ENCODE measurements at regions not wholly inside any gene's neighbourhood (a gene's known extent, or its start where the extent isn't known, plus 50 kb on each side); places are given as distances from the start of the nearest gene placed in this dataset.

DNA sequence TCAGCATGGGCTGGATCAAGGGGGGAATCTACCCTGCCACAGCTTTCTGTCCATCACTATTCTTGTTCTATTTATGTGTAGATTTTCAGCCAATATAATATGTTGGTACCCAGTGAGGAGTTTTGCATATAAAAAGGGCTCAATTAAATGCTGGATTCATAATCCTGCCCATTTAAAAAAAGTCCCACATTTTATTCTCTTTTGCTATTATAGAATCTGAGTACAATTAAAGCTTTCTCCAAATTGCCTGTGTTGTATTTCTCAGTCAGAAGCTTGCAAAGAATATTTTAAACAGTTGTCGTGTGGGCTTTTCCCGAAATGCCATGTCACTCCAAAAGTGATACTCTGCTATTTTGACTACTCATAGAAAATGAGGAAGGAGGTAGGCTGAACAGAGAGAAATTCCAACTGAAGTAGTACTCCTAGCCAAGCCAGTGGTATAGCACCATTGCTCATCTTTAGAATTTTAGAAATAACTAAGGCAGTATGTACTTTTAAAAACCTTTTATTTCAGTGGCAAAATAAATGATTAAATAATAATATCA lies 108.3 kb upstream of the HDAC9 start:
- TF ChIP-seq, protein P1, sequence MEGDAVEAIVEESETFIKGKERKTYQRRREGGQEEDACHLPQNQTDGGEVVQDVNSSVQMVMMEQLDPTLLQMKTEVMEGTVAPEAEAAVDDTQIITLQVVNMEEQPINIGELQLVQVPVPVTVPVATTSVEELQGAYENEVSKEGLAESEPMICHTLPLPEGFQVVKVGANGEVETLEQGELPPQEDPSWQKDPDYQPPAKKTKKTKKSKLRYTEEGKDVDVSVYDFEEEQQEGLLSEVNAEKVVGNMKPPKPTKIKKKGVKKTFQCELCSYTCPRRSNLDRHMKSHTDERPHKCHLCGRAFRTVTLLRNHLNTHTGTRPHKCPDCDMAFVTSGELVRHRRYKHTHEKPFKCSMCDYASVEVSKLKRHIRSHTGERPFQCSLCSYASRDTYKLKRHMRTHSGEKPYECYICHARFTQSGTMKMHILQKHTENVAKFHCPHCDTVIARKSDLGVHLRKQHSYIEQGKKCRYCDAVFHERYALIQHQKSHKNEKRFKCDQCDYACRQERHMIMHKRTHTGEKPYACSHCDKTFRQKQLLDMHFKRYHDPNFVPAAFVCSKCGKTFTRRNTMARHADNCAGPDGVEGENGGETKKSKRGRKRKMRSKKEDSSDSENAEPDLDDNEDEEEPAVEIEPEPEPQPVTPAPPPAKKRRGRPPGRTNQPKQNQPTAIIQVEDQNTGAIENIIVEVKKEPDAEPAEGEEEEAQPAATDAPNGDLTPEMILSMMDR (IDR thresholded peaks at IDR 0.05), result no peak
- TF ChIP-seq, protein P2, sequence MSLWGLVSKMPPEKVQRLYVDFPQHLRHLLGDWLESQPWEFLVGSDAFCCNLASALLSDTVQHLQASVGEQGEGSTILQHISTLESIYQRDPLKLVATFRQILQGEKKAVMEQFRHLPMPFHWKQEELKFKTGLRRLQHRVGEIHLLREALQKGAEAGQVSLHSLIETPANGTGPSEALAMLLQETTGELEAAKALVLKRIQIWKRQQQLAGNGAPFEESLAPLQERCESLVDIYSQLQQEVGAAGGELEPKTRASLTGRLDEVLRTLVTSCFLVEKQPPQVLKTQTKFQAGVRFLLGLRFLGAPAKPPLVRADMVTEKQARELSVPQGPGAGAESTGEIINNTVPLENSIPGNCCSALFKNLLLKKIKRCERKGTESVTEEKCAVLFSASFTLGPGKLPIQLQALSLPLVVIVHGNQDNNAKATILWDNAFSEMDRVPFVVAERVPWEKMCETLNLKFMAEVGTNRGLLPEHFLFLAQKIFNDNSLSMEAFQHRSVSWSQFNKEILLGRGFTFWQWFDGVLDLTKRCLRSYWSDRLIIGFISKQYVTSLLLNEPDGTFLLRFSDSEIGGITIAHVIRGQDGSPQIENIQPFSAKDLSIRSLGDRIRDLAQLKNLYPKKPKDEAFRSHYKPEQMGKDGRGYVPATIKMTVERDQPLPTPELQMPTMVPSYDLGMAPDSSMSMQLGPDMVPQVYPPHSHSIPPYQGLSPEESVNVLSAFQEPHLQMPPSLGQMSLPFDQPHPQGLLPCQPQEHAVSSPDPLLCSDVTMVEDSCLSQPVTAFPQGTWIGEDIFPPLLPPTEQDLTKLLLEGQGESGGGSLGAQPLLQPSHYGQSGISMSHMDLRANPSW (CRISPR knock-in tag; conservative IDR thresholded peaks at IDR 0.05; ENCODE audit: low read depth), result no peak
